NCI-H510A (cell line): ENCODE measurements at regions not wholly inside any gene's neighbourhood (a gene's known extent, or its start where the extent isn't known, plus 50 kb on each side); places are given as distances from the start of the nearest gene placed in this dataset.
"Not testable (repeated sequence)": the region's sequence is repeated elsewhere in the genome, so short reads cannot be mapped to it uniquely, and the experiment has no call there.

ENCODE experiments used
- DNase-seq: peaks from one replicate; lab custom pipeline; 2025; lab: John Stamatoyannopoulos, UW

GRCh38 chr2:217366966-217367365 lies 507.1 kb upstream of the TNP1 start:
- DNase-seq, result no peak

GRCh38 chr2:217366266-217366895 lies 506.5 kb upstream of the TNP1 start:
- no peak for DNase-seq

GRCh38 chr2:217365656-217366055 lies 505.8 kb upstream of the TNP1 start:
- DNase-seq, result no peak

- DNase-seq, result no peak
Measured at GRCh38 chr2:217364224-217364623, 504.4 kb upstream of the TNP1 start.

DNA sequence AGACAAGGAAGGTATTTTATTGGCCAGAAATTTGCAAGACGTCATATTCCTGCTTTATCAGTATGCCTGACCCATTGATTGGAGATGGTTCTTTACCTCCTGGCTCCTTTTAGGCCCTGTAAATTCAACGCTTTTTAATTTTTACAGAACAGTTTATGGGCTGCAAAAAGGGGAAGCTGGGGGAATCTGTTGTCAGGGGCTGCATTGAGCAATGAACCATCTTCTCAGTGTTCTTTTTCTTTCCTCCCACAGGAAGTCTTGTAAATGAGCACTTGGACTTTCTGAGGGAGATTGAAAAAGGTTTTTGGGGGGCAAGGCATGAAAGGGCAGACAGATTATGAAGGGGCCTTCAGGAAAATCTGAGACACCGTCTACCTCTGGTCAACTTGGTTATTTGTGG lies 503.6 kb upstream of the TNP1 start:
- no peak for DNase-seq

DNA sequence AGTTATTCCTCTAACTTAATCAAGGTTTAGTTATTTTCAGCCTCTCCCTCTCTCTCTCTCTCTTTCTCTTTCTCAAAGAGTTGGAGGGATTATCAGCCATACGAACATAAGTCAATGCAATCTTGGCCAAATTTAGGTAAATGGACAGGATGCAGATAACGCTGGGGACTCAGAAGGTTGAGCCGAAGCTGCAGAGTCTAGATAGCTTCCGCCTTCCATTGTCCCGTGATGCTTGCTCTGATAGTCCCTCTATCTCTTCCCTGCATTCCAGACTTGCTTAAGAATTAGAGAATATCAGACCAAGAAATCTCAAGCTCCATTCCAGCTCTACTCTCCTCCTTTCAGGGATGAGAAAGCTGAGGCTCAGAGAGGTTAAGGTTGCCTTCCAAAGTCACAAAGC lies 502.8 kb upstream of the TNP1 start:
- DNase-seq, result no peak

- DNase-seq, result no peak
Measured at GRCh38 chr2:217362286-217362685, 502.4 kb upstream of the TNP1 start.

GRCh38 chr2:217361483-217361880 lies 501.6 kb upstream of the TNP1 start:
- no peak for DNase-seq

DNA sequence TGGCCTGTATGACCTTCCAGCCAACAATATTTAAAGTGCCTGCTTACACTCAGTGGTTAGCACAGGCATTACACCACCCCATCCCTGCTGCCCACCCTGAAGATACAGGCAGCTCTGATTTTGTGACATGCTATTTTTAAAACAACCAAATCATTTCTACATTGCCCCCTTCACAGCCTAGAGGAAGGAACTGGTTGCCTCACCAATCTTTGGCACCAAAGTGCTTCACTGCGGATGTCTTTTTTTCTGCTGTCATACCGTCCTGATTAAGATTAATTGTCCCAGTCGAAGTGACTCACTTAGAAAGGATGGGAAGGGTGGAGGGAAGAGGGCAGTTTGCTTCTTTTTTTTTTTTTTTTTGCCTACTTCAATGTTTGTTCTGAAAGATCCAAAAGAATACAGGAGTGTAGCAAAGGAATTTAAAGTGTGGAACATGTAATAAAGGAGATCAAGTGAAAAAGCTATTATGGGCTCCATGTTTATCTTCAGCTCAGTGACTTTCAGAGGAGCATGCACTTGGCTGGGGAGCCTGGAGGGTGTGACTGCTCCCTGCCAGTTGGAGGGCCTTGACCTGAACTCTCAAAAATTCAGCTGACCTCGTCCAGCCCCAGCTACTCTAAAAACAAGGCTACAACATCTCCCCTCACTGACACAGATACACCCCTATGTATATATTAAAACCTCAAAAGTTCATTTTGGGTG lies 501.1 kb upstream of the TNP1 start:
- peak; percentile 22 for DNase-seq

GRCh38 chr2:217360111-217360510 lies 500.2 kb upstream of the TNP1 start:
- no peak for DNase-seq

DNA sequence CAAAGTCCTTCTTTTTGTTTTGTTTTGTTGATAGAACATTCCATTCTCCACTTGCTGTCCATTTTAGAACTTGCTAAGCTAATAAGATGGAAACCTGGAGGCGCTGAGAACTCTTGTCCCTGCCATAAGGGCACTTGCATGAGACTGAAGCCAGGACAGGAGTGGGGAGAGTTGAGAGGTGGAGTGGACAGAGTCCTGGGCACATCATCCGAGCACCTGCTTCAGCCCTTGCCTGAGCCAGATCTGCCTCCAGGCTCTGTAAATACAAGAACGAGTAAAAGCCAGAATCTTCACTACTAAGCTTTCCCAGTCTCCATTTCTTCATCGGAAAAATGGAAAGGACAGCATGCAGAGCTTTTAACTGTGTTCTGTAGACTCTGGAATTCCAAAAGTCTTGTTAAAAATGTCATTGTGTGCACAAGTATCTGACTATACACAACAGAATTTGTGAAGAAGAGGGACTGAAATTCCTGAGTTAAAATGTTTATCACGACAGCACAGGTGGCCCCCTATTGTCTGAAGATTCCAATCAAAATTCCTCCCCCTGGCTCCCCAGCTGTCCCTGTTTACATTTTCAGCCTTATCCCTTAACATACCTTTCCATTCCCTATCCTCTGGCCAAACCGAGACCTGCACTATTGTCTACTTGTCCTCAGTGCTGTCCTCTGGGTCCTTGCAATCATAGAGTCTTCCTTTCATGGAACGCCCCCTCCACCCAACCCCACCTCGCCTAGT lies 498.2 kb upstream of the TNP1 start:
- no peak for DNase-seq

DNA sequence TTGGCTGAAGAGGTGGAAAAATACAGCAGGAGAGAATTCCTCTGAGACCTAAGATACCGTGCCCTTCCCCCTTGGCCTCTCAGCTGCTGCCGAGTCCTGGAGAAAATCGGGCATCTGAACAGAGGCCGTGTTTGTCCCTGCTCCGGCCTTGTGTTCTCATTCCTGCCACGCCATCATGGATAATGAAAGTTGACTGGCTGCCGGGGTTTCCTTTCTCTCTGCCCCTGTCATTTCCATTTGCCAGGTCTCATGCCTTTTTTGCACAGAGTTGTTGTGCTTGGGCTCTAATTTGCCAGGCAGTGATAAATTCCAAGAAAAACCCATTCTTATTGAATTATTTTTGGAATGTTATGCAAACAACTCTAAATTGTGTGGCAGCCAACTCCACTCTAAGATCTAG lies 496.9 kb upstream of the TNP1 start:
- DNase-seq, result no peak

GRCh38 chr2:217356142-217356541 lies 496.3 kb upstream of the TNP1 start:
- DNase-seq, result no peak

DNA sequence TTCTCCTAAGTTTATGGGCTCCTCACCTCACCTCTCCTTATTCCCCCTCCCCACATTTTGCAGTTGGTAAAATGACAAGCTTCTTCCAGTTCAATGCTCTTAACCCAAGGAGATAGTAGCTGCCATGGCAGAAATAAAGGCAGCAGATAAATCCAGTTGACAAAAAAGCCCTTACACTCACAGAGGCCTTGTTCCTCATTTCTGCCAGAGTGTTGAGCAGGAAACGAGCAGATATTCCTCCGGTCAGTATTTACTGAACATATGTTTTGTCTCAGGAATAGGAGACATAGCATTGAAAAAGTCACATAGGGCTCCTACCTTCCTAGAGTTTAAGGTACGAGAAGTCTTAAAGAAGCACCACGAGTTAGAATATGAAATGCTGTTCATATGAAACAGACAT lies 493.7 kb upstream of the TNP1 start:
- no peak for DNase-seq

GRCh38 chr2:217351378-217351777 lies 491.5 kb upstream of the TNP1 start:
- no peak for DNase-seq

DNA sequence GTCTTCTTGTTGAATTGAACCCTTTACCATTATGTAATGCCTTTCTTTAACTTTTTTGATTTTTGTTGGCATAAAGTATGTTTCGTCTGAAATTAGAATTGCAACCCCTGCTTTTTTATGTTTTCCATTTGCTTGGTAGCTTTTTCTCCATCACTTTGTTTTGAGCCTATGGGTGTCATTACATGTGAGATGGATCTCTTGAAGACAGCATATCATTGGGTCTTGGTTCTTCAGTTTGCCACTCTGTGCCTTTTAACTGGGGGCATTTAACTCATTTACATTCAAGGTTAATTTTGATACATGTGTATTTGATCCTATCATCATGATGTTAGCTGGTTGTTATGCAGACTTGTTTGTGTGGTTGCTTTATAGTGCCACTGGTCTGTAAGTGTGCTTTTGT lies 489.4 kb upstream of the TNP1 start:
- no peak for DNase-seq

DNA sequence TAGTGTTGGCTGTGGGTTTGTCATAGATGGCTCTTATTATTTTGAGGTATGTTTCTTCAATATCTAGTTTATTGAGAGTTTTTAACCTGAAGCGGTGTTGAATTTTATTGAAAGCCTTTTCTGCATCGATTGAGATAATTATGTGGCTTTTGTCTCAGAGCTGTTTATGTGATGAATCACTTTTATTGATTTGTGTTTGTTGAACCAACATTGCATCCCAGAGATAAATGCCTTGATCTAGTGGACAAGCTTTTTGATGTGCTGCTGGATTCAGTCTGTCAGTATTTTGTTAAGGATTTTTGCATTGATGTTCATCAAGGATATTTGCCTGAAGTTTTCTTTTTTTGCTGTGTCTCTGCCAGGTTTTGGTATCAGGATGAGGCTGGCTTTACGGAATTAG lies 487.8 kb upstream of the TNP1 start:
- not testable (repeated sequence) for DNase-seq

DNA sequence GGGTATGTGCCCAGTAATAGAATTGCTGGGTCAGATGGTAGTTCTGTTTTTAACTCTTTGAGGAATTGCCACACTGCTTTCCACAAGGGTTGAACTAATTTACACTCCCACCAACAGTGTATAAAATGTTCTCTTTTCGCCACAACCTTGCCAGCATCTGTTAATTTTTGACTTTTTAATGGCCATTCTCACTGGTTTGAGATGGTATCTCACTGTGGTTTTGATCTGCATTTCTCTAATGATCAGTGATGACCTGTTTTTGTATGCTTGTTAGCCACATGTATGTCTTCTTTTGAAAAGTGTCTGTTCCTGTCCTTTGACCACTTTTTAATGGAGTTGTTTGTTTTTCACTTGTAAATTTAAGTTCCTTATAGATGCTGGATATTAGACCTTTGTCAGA lies 486.2 kb upstream of the TNP1 start:
- DNase-seq, result not testable (repeated sequence)

GRCh38 chr2:217340899-217341298 lies 481.0 kb upstream of the TNP1 start:
- DNase-seq, result no peak

- DNase-seq, result no peak
Measured at GRCh38 chr2:217340176-217340575, 480.3 kb upstream of the TNP1 start.

DNA sequence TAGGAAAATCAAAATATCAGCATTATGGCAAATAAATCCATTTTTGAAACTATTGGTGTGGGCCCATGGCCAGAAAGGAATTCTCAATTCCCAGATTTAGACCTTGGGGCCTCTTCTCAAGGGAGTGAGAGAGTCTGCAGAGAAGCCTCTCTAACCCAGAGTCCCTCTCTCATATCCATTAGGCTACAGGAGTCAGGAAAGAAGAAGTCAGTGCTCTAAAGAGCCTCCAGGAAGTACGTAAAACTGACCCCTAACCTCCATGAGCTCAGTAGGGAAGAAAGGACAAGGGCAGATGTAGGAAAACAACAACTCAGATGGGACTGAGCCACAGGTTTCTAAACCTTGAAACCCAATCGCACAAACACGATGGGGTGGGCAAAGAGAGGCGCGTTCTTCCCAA lies 479.9 kb upstream of the TNP1 start:
- no peak for DNase-seq

- DNase-seq, result no peak
Measured at GRCh38 chr2:217338306-217338916, 478.5 kb upstream of the TNP1 start.

- no peak for DNase-seq
Measured at GRCh38 chr2:217337771-217338170, 477.9 kb upstream of the TNP1 start.
